MM.1S (cell line): ENCODE measurements at regions not wholly inside any gene's neighbourhood (a gene's known extent, or its start where the extent isn't known, plus 50 kb on each side); places are given as distances from the start of the nearest gene placed in this dataset.

Experiments
- EZH2 ChIP-seq: fragments of 300-600 bp; sonication (generic); optimal IDR thresholded peaks from 2 replicates; pipeline ENCODE3; 2017; ENCODE audit warnings: low read depth, mild to moderate bottlenecking, antibody characterized with exemption, low read length, mixed read lengths
- TF ChIP-seq, protein P1 (sequence below): fragments of 300-600 bp; sonication (generic); IDR thresholded peaks from 2 replicates; pipeline ENCODE4 v1.5.1; 2016; ENCODE audit warnings: antibody characterized with exemption, low read length, mixed read lengths

- TF ChIP-seq, protein P1, sequence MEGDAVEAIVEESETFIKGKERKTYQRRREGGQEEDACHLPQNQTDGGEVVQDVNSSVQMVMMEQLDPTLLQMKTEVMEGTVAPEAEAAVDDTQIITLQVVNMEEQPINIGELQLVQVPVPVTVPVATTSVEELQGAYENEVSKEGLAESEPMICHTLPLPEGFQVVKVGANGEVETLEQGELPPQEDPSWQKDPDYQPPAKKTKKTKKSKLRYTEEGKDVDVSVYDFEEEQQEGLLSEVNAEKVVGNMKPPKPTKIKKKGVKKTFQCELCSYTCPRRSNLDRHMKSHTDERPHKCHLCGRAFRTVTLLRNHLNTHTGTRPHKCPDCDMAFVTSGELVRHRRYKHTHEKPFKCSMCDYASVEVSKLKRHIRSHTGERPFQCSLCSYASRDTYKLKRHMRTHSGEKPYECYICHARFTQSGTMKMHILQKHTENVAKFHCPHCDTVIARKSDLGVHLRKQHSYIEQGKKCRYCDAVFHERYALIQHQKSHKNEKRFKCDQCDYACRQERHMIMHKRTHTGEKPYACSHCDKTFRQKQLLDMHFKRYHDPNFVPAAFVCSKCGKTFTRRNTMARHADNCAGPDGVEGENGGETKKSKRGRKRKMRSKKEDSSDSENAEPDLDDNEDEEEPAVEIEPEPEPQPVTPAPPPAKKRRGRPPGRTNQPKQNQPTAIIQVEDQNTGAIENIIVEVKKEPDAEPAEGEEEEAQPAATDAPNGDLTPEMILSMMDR: no peak
- TF ChIP-seq EZH2: no peak
Measured at GRCh38 chr16:85472514-85472913, 140.6 kb upstream of the GSE1 start.
